Hepatocyte (in vitro differentiated cells): ENCODE measurements at regions not wholly inside any gene's neighbourhood (a gene's known extent, or its start where the extent isn't known, plus 50 kb on each side); places are given as distances from the start of the nearest gene placed in this dataset.

ENCODE experiments used
- EZH2 ChIP-seq: fragments of 200-600 bp; sonication (generic); IDR thresholded peaks from 2 replicates; pipeline ENCODE4 v1.6.1; 2016; ENCODE audit warnings: antibody characterized with exemption, mild to moderate bottlenecking, borderline replicate concordance
- TF ChIP-seq, protein P1 (sequence below): fragments of 200-600 bp; sonication (generic); IDR thresholded peaks from 2 replicates; pipeline ENCODE4 v1.5.1; 2016; ENCODE audit warnings: antibody characterized with exemption, mild to moderate bottlenecking; ENCODE audit not compliant: poor library complexity

DNA sequence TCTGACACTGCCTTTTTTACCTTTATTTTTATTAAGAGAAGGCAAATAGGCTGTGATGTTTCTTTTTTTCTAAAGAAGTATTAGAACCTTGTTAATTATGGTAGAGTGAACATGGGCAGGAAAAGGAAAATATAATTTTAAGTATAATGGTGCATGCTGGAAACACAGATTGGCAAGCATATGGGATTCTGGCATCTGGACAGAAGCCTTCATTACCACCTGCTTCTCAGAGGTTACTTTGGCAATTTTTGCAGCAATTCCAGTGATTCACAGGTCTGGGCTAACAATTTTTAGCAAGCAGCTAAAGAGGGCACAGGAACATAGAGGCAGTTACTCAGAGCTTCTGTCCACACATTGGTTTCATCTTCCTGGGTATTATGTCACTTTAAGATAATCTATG, 258.3 kb downstream of the DIPK2A start:
- TF ChIP-seq, protein P1, sequence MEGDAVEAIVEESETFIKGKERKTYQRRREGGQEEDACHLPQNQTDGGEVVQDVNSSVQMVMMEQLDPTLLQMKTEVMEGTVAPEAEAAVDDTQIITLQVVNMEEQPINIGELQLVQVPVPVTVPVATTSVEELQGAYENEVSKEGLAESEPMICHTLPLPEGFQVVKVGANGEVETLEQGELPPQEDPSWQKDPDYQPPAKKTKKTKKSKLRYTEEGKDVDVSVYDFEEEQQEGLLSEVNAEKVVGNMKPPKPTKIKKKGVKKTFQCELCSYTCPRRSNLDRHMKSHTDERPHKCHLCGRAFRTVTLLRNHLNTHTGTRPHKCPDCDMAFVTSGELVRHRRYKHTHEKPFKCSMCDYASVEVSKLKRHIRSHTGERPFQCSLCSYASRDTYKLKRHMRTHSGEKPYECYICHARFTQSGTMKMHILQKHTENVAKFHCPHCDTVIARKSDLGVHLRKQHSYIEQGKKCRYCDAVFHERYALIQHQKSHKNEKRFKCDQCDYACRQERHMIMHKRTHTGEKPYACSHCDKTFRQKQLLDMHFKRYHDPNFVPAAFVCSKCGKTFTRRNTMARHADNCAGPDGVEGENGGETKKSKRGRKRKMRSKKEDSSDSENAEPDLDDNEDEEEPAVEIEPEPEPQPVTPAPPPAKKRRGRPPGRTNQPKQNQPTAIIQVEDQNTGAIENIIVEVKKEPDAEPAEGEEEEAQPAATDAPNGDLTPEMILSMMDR = no peak
- no peak for TF ChIP-seq EZH2
